ENCODE measurements at regions not wholly inside any gene's neighbourhood (a gene's known extent, or its start where the extent isn't known, plus 50 kb on each side); places are given as distances from the start of the nearest gene placed in this dataset.
"Not testable (repeated sequence)": the region's sequence is repeated elsewhere in the genome, so short reads cannot be mapped to it uniquely, and the experiment has no call there.

DNA sequence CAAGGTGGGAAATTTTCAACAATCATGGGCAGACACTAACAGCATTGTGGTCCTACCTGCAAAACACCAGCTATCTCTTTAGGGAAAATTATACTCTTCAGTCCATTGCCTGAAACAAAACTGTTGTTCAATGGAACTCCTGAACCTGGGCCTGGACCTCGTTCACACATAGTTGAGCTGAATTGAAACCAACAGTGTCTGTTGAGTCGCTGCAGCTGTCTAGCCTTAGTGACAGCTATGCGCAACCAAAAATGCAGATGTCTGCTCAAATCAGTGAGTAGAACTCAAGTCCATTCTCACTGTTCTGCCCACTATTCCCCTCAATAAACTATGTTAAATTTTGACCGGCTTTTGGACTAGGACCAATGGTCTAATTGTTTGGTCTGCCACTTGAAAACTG, 286.2 kb downstream of the TFAP2A start:
- DNase-seq (ENCODE audit: low spot score) = no peak

DNA sequence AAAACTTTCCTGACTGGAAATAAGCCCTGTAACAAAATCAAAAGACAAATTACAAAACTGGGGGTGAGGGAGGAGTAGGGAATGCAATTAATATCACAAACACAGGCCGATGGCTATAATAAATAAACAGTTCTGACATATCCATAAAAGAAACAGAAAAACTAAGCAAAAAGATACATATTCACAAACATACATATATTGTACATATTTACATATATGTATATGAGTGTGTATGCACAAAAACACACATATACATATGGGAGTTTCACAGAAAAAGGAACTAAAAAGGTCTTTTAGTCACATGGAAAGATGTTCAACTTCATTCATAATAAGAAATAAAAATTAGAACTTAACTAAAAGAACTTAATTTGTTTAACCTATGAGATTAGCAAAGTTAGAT, 292.7 kb downstream of the TFAP2A start:
- DNase-seq (ENCODE audit: low spot score) = no peak

DNA sequence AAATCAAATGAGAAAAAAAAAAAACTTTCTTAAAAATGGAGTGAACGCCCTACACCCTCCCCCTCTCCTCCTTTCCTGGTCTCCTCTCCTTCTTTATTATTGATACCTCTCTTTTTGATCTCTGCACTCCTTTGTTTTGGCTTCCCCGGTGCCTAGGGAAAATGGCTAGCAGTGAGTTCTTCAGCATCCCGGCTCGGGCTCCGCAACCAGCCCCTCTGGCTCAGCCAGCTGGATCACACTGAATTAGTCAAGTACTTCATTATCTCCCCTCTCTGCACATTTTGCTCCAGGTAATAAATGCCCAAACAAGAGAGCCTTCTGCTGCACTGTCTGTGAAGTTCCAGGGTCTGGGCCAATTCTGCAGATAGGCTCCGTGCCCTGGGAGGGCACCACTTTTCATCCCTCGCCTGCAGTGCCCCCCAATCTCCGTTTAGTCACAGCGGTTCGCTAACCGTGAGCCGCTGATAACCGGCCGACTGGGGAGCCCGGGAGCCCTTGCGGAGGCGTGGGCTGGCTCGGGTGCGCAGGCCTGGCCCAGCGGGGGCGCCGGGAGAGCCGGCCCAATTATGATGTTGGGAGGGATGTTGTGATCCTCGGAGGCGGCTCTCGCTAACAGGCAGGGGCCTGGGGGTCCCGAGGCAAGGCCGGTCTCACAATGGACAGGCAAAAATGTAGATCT, 301.9 kb downstream of the TFAP2A start:
- DNase-seq (ENCODE audit: low spot score) = no peak

DNA sequence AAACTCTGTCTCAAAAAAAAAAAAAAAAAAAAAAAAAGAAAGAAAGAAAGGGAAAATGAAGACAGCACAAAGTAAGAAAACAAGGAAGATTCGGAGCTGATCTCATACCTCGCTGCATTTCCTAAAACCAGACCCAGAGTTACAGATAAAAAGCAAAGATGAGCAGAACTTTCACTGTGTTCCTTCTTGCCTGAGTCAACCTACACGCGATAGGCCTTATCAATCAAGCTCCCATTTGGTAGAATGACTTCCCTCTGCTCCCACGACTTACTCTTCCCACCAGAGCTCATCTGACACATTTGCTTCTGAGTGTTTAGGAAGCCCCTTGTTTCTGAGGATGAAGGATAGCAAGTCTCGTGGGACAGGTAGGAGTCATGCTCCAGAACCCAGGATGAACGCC, 302.9 kb downstream of the TFAP2A start:
- DNase-seq (ENCODE audit: low spot score) = no peak

DNA sequence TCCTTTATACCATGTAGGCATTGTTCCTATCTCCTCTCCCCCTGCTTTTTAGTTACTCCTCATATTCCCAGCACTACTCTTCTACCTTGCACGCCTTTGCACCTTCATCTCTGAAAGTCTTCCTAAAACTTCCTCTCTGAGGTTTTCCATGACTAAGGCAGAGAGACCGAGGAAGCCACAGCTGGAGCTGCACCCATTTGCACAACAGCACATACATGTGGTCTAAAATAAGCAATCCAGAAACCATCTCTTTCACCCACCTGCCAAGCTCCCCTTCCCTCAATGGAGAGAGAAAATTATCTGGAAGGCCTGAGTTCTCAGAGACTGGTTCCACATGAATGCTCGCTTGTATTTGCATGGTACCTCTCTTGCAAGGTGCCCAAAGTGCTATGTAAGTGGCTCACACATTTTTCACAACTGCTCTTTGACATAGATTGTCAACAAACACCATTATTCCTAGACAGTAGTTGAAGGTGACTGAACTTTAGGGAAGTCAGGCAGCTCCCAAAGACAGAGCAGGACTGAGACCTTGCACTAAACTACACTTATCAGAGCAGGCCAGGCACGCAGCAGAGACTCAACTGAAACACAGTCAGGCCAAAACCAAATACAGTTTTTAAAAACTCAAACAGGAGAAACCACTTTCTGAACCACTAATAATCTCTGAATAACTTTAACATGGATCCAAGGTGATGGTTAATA, 313.2 kb downstream of the TFAP2A start:
- no peak for DNase-seq (ENCODE audit: low spot score)

DNA sequence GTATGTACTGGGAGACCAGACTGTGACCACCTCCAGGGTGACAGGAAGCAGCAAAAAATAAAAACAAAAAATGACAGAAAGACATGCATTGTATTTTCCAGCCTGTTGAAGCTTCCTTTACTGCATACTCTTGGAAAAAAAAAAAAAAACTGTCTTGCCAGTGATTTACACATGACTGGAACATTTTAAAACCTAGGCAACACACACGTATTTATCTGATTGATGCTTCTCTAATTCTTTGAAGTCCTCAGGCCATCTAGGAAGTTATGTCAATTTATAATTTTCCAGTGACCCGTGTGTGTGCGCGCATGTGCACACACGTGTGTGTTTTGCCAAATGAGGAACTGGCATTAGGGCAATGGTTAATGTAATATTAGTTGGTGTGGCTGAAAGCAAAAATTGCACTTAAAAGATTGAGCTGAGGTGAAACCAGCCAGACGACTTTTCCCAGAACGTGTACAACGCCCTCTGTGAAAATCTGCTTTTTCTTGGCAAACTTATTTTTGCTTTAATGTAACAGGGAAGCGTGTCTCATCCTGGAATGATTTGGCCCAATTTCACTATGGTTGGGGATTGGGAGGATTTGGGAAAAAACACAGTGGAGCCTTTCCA, 315.2 kb downstream of the TFAP2A start:
- no peak for DNase-seq (ENCODE audit: low spot score)

DNA sequence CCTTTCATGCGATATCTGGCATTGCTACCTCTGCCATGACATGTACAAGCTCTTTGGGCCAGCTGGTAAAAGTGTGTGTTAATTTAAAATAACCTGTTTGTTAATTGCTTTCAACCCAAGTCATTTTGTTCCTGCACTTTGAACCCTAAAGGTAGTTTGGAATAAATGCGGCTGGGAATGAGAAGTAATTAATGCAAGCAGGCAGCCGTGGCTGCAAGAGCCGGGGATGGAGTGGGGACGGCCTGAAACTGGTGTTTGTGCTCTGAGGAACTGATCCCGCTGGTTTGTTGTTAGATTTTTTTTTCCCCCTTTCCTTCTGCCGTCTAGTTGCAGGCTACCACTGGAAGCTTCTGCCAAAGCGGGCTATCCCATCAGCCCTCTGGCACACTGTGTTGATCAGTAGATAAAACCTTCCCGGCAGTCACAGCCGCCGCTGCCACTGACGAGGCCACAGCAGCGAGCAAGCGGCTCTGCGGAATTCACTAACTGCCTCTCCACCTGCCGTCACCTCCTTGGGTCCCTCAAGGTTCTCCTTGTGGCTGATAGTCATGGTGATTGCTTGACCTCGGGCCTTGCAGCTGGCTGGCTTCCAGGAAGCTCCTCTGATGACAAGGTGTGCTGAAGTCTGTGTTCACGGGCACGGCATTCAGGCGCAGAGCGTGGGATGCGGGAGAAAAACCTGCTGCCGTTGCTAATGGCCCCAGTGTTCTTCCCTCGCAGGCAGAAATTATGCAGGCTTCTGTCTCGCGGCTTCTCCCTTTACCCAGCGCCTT, 315.9 kb downstream of the TFAP2A start:
- no peak for DNase-seq (ENCODE audit: low spot score)

DNA sequence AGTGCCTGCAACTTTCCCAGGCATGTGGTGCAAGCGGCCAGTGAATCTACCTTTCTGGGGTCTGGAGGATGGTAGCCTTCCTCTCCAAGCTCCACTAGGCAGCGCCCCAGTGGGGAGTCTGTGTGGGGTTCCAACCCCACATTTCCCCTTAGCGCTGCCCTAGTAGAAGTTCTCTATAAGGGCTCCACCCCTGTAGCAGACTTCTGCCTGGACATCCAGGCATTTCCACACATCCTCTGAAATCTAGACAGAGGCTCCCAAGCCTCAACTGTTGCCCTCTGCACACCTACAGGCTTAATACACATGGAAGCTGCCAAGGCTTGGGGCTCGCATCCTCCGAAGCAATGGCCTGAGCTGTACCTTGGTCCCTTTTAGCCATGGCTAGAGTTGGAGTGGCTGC, 321.6 kb downstream of the TFAP2A start:
- no peak for DNase-seq (ENCODE audit: low spot score)

DNA sequence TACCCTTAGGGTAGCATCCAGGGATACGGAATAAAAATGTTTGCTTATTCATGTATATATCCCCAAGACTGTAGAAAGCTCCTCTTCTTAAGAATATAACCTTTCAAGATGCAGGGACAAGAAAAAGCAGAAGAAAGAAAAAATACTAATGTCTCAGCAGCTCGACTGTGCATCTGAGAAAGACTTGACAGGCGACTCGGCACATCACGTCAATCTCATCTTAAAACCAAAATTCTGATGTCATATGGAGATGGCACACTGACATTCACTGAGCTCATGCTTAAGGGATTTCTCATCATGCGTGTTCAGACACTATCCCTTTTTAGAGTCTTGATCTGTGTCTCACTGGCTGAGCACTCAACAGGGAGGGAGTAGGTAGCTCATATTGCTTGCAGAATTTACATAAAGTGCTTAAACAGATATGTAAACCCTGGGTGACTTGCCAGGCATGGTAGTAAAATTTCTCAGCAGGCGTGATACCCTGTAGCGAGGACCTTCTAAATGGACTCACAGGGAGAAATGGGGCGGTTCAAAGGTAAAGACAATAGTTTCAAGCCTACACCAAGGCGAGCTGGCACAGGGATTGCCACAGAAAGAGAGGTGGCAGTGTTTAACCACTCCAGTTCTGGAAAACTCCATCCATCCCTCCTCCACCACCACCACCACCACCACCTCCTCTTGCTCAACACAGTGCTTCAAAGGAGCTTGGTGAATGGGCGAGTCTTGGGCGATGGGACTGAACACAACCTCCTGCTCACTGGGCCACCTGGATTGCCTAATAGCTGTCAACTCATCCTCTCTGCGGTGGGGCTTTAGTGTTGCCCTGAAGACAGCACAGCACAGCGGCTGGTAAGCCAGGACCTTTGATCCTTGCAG, 330.5 kb downstream of the TFAP2A start:
- DNase-seq (ENCODE audit: low spot score) = no peak

DNA sequence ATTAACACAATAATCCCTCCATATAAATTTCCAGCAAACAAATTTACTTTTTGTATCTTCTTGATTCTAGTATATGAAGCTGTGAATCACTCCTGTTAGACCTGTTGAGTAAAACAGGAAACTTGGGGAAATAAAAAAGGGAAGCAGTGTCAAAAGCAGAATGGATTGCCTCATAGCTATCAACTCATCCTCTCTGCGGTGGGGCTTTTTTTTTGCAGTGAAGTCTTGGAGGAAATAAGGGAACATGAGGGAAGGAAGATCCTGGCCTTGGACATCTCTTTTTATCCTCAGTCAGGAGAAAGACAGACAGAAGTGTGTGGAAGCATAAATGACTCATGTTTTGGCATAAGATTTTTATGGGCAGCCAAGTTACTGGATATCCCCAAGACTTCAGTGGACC, 332.5 kb downstream of the TFAP2A start:
- no peak for DNase-seq (ENCODE audit: low spot score)

DNA sequence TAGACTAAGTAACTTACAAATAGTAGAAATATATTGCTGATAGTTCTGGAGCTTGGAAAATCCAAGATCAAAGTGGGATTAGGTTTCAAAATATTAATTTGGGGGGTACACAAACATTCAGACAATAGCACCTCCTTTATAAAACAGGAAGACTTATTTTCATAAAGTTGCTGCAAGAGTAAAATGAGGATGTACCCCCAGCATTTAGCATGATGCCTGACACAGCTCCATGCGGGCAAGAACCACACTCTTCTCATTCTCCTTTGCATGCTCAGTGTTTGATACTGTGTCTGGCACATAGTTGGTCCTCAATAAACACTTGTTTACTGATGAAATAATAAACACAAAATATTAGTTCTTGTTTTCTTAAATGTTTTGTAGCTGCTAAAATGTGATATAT, 332.9 kb downstream of the TFAP2A start:
- DNase-seq (ENCODE audit: low spot score) = no peak

DNA sequence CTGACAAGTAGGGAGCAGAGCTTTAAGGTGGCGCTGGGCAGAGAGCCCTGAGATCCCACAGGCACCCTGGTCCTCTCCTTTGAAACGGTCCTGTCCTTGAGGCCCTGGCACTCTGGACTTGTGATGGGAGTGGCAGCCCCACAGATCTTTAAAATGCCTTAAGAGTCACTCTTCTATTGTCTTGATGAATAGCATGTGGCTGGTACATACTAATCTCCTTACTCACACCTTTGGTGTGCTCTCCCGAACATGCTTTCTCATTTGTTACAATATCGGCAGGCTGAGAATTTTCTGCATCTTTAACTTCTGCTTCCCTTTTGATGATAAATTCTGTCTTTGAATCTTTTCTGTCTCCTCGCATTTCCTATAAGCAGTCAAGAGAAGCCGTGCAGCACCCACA, 333.8 kb downstream of the TFAP2A start:
- DNase-seq (ENCODE audit: low spot score) = no peak

DNA sequence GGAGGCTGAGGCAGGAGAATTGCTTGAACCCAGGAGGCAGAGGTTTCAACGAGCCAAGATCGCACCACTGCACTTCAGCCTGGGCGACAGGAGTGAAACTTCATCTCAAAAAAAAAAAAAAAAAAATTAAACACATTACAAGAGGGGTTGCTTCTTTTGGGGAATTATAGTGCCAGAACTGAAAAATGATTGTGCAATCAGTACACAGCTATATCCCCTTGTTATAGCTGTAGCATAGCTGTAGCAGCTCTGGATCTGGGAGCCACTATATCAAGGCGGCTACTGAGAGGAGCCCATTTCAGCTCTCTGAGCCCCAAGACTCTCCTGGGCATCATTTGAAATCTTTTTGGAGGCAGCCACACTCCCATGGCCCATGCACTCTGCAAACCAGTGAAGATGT, 334.3 kb downstream of the TFAP2A start:
- no peak for DNase-seq (ENCODE audit: low spot score)

DNA sequence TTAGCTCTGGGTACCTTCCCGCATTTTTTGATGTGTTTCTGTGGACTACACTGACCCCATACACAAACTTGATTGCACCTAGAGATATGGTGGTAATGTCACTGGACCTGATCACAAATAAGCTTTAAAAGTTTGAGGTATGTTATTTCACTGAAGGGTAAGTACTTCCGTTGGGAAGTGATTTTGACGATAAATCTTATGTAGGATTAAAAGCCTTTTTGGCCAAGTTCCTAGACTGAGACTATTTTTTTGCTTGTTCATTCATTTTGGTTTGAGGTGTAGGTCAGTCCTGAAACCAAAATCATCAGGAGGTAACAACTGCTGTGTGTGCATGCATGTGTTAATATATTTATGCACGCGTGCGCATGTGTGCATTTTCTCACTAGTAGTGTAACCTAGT, 336.3 kb downstream of the TFAP2A start:
- DNase-seq (ENCODE audit: low spot score) = no peak

DNA sequence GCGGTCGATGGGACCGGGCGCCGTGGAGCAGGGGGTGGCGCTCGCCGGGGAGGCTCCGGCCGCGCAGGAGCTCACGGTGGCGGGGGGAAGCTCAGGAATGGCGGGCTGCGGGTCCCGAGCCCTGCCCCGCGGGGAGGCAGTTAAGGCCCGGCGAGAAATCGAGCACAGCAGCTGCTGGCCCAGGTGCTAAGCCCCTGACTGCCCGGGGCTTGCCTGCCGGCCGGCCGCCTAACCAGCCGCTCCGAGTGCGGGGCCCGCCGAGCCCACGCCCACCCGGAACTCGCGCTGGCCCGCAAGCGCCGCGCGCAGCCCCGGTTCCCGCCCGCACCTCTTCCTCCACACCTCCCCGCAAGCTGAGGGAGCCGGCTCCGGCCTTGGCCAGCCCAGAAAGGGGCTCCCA, 340.1 kb downstream of the TFAP2A start:
- DNase-seq (ENCODE audit: low spot score) = not testable (repeated sequence)

DNA sequence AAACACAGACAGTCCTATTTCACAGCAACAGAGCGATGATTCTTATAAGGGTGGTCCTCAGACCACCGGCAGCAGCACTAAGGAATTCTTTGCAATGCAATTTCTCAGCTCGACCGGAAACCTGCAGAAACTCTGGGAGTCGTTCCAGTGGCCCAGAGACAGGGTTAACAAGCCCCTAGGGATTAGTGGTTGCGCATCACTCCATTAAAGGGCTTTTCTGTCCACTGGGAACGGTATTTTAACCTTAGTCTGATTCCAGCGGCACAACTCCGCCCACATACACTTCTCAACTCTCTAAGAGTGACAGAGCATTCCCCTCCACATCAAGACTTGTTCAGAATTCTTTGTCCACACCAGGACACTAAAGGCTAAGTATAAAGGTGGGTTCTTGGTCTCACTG, 341.5 kb downstream of the TFAP2A start:
- no peak for DNase-seq (ENCODE audit: low spot score)

DNA sequence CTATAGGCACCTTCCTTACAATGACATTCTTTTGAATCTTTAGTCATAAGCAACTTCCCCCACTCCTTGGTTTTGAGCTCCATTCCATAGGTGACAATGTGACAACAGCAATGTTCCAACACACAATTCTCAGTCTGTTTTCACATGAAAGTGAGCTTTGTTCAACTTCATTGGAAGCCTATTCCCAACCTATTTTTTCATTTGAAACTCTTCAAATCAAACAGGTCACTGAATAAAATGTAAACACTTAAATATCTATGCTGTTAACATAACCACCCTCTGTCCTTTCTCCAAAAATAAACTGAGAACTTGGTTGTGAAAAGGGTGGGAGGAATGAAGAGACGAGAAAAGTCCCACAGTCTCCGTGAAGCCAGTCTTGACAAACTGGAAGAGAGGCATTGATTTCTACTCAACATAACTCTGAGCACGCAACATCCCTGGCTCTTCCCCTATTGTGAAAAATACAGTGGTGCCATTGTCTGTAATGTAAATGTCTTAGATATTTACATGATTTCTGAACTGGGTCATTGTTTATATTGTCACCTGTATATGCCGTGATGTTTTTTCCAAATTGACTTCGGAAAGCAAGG, 343.1 kb downstream of the TFAP2A start:
- DNase-seq (ENCODE audit: low spot score) = no peak

DNA sequence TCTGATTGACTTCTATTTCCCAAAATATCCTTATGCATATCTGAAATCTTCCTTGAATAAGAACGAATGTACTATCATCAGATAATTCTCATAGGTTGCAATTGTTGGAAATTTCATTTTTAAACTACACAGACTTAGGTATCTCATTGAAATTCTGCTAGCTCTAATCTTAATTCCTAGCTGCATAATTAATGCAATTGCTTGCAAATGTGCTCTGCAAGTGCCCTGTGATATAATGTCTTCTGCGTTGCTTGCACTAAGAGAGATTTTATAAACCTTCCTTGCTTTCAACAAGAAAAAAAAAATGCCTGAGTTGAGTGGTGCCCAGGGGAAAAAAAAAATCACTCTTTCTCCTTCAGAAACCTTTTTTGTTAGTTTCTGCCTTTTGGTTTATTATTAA, 354.9 kb downstream of the TFAP2A start:
- no peak for DNase-seq (ENCODE audit: low spot score)

DNA sequence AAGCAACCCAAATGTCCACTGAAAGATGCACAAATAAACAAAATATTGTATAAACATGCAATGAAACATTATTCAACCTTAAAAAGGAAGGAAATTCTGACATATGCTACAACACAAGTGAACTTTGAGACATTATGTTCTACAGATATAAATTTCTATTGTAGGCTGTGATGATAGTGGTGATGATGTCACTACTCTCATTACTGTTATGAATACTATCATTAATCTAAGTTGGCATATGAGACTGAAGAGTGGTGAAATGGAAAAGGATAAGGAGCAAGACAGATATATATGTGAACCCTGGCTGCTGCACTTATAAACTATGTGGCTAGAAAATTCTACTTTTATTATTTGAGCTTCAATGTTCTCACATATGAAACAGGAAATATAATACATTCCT, 360.2 kb downstream of the TFAP2A start:
- DNase-seq (ENCODE audit: low spot score) = no peak

DNA sequence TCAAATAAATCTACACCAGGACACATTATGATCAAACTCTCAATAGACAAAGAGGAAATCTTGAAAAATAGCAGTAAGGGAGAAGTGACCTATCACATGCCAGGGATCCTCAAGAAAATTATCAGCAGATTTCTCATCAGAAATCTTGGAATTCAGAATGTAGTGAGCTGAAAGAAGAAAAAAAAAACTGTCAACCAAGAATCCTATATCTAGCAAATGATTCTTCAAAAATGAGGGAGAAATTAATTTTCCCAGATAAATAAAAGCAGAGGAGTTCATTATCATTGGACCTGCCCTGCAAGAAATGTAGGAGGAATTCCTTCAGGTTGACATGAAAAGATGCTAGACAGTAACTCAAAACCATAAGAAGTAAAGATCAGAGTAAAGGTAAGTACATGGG, 363.6 kb downstream of the TFAP2A start:
- DNase-seq (ENCODE audit: low spot score) = no peak
